Suprapubic skin (tissue), 4 donors: ENCODE measurements at regions not wholly inside any gene's neighbourhood (a gene's known extent, or its start where the extent isn't known, plus 50 kb on each side); places are given as distances from the start of the nearest gene placed in this dataset.

Source experiments
- CTCF ChIP-seq, 2 donors: fragments of 200-600 bp in 1 of 2; fragments of 450-650 bp in 1 of 2; sonication (generic) in 1 of 2; IDR thresholded peaks; one replicate each; pipeline ENCODE4 v1.5.1; 2016 to 2019; ENCODE audit warnings: antibody characterized with exemption in 2 of 2, mild to moderate bottlenecking in 1 of 2, moderate library complexity in 1 of 2
- POLR2A ChIP-seq, 2 donors: fragments of 450-650 bp; IDR thresholded peaks; one replicate each; pipeline ENCODE4 v1.6.1; 2017; ENCODE audit warnings: antibody characterized with exemption in 2 of 2, mild to moderate bottlenecking in 2 of 2, moderate library complexity in 2 of 2
- POLR2AphosphoS5 ChIP-seq, 3 donors: sonication (generic); formaldehyde crosslinking; IDR thresholded peaks; one replicate each; pipeline ENCODE4 v1.6.1; 2017; ENCODE audit warnings: antibody characterized with exemption in 3 of 3

- TF ChIP-seq CTCF (IDR thresholded peaks at IDR 0.05) = no peak
- TF ChIP-seq POLR2AphosphoS5 (IDR thresholded peaks at IDR 0.05) = no peak
- TF ChIP-seq POLR2A (IDR thresholded peaks at IDR 0.05) = no peak
Observed at GRCh38 chr3:72523429-72524151, 324.7 kb downstream of the SHQ1 start.
